ENCODE measurements at regions not wholly inside any gene's neighbourhood (a gene's known extent, or its start where the extent isn't known, plus 50 kb on each side); places are given as distances from the start of the nearest gene placed in this dataset.

DNA sequence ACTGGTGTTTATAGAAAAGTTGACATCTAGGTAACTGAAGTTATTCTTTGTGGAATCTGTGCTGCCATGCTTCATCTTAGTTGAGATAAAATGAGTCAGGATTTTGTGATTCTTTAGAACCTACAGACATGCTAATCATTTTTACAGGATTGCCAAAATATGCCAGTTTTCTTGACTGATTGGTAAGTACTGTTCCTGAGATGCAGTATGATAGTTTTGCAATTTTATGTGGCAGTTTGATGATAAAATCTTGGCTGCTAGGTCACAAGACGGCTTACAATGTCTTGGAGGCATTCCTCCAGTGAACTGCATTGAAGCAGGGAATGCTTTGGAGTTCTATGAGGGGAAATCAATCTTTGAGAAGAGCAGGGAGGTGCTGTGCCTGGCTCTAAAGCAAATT lies 104.4 kb upstream of the ESX1 start (continued):
- TF ChIP-seq, protein P1, sequence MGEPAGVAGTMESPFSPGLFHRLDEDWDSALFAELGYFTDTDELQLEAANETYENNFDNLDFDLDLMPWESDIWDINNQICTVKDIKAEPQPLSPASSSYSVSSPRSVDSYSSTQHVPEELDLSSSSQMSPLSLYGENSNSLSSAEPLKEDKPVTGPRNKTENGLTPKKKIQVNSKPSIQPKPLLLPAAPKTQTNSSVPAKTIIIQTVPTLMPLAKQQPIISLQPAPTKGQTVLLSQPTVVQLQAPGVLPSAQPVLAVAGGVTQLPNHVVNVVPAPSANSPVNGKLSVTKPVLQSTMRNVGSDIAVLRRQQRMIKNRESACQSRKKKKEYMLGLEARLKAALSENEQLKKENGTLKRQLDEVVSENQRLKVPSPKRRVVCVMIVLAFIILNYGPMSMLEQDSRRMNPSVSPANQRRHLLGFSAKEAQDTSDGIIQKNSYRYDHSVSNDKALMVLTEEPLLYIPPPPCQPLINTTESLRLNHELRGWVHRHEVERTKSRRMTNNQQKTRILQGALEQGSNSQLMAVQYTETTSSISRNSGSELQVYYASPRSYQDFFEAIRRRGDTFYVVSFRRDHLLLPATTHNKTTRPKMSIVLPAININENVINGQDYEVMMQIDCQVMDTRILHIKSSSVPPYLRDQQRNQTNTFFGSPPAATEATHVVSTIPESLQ (CRISPR knock-in tag; IDR thresholded peaks at IDR 0.05), result no peak
- TF ChIP-seq ZNF609 (CRISPR knock-in tag; IDR thresholded peaks at IDR 0.05; ENCODE audit: borderline replicate concordance) (no peak), ZNF217 (CRISPR knock-in tag; IDR thresholded peaks at IDR 0.05) (no peak), ZSCAN29 (IDR thresholded peaks at IDR 0.05) (no peak)
- TF ChIP-seq, protein P2, sequence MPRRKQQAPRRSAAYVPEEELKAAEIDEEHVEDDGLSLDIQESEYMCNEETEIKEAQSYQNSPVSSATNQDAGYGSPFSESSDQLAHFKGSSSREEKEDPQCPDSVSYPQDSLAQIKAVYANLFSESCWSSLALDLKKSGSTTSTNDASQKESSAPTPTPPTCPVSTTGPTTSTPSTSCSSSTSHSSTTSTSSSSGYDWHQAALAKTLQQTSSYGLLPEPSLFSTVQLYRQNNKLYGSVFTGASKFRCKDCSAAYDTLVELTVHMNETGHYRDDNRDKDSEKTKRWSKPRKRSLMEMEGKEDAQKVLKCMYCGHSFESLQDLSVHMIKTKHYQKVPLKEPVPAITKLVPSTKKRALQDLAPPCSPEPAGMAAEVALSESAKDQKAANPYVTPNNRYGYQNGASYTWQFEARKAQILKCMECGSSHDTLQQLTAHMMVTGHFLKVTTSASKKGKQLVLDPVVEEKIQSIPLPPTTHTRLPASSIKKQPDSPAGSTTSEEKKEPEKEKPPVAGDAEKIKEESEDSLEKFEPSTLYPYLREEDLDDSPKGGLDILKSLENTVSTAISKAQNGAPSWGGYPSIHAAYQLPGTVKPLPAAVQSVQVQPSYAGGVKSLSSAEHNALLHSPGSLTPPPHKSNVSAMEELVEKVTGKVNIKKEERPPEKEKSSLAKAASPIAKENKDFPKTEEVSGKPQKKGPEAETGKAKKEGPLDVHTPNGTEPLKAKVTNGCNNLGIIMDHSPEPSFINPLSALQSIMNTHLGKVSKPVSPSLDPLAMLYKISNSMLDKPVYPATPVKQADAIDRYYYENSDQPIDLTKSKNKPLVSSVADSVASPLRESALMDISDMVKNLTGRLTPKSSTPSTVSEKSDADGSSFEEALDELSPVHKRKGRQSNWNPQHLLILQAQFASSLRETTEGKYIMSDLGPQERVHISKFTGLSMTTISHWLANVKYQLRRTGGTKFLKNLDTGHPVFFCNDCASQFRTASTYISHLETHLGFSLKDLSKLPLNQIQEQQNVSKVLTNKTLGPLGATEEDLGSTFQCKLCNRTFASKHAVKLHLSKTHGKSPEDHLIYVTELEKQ (CRISPR knock-in tag; IDR thresholded peaks at IDR 0.05), result no peak
- TF ChIP-seq, protein P3, sequence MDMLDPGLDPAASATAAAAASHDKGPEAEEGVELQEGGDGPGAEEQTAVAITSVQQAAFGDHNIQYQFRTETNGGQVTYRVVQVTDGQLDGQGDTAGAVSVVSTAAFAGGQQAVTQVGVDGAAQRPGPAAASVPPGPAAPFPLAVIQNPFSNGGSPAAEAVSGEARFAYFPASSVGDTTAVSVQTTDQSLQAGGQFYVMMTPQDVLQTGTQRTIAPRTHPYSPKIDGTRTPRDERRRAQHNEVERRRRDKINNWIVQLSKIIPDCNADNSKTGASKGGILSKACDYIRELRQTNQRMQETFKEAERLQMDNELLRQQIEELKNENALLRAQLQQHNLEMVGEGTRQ (CRISPR knock-in tag; IDR thresholded peaks at IDR 0.05), result no peak

Measured in K562 (cell line).